ENCODE measurements at regions not wholly inside any gene's neighbourhood (a gene's known extent, or its start where the extent isn't known, plus 50 kb on each side); places are given as distances from the start of the nearest gene placed in this dataset.

- DNase-seq = no peak
These were observed 79.8 kb downstream of the BARX1 start for GRCh38 chr9:93875330-93875729.

GRCh38 chr9:93874242-93874641 is 80.9 kb downstream of the BARX1 start:
- DNase-seq = no peak

GRCh38 chr9:93871286-93871685 is 83.9 kb downstream of the BARX1 start:
- no peak for DNase-seq

DNA sequence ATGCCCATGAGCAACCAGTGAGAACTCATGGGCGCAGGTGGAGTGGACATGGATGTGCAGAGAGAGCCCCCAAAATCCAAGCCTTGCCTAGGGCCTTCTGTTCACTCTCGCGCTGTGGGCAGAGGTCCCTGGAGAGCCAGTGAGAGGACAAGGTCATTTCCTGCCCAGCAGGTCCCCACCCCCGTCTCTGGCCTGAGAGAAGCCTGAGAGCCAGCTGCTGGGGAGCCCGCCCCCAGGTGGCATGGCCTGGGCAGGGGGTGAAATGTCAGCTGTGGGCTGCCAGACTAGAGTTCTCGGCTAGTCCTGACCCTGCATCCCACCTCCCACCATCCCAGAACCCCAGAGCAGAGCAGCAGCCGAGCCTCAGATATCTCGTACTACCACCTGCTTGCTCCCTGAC is 85.3 kb downstream of the BARX1 start:
- DNase-seq = no peak

- no peak for DNase-seq
These were observed 86.1 kb downstream of the BARX1 start for GRCh38 chr9:93869088-93869487.

GRCh38 chr9:93865716-93866115 is 89.4 kb downstream of the BARX1 start:
- DNase-seq = no peak

GRCh38 chr9:93865245-93865644 is 89.9 kb downstream of the BARX1 start:
- DNase-seq = no peak

DNA sequence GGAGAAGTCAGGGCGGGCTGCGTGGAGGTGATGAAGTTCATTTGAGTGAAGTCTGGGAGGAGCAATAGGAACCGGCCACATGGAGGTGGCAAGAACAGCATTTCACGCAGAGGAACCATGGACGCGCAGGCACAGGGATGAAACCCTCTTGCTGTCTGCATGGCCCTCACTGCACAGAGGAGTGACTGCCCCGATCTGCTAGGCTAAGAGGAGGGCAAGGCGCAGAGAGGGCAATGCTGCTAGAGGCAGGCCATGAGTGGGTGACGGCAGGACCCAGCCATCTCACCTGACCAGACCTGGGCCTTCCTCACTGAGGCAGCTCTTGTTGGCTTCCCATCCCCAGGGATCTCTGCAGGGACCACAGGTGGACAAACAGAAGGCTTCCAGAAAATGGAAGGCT is 90.3 kb downstream of the BARX1 start:
- no peak for DNase-seq

DNA sequence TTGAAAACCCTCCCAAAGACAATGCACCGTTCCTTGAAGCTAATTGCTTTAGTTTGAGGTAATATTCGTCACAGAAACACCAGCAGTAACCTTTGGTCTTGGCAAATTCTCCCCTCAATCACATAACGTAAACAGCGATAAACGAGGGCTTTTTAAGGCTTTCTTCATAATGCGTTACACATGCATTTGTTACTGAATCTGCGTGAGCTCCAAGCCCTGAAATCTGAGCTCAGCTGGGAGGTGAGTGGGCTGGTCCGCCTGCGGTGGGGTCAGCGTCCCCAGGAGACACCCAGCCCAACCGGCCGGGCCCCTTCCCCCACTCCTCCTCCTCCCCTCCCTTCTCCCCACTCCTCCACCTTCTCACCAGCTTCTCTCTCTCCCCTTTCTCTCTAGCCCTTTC is 91.1 kb downstream of the BARX1 start:
- DNase-seq = no peak

GRCh38 chr9:93862877-93863545 is 92.1 kb downstream of the BARX1 start:
- no peak for DNase-seq

DNA sequence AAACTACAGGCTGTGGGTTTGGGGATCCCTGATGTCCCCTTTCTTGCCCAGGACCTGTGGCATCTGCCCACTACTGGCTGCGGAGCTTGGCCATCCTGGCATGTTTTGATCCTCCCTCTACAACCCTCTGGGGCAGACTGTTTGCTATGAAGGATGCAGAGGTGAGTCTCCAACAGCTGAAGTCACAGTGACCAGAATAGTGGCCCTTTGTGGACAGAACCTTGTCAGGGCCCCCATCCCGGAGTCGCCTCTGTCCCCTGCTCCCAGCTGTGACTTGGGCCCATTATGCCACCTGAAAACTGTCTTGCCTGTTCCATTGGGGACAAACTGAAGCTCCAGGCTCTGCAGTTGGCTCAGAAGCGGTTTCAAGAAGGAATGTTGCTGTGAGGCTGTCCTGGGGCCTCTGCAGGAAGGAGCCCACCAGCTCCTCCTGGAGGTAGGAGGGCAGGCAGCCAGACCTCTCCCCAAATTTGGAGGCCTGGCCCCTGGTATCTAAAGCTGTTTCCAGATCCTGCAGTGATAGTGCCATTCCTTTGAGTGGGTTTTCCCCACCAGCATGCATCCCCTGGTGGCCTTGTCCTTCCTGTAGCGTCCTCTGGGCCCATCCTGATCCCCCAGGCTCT is 93.3 kb downstream of the BARX1 start:
- no peak for DNase-seq

DNA sequence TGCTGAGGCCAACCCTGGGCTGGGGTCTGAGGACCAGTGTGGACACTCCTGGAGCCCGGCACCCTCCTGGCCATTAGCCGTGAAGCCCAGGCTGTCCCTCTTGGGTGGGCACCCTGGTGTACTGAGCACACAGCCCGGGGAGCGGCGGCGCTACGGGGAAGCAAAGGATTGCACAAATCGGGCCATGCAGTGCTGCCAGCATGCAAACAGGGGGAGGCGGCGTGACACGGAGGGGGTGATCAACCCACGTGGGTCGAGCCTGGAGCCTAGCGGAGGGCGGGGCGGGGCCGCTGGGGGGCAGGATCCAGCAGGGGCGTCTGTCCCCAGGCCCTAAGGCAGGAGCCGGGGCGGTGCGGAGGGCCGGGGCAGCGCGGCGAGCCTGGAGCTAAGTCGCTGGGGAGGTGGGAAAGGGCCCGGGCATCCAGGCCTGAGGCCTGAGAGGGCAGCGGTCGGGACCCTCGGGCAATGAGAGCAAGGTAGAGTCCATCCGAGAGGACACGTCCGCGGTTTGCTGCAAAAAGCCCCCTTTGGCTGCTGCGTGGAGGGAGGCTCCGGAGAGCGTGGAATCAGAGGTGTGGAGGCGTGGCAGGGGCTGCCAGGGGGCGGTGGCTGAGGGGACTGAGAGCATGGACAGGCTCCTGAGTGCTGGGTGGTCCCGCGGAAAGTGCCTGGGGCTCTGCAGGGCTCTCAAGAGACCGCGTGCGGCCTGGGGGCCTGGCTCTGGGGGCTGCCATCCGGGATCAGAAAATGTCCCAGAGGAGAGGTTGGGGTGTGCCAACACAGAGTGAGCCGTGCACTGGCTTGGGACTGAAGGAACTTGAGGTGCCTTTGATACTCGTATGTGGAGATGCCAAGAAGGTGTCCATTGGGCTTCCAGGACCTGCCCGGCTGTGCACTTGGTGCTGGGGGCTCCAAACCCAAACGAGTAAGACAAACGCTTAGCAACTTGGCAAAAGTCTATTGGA is 94.2 kb downstream of the BARX1 start:
- no peak for DNase-seq

DNA sequence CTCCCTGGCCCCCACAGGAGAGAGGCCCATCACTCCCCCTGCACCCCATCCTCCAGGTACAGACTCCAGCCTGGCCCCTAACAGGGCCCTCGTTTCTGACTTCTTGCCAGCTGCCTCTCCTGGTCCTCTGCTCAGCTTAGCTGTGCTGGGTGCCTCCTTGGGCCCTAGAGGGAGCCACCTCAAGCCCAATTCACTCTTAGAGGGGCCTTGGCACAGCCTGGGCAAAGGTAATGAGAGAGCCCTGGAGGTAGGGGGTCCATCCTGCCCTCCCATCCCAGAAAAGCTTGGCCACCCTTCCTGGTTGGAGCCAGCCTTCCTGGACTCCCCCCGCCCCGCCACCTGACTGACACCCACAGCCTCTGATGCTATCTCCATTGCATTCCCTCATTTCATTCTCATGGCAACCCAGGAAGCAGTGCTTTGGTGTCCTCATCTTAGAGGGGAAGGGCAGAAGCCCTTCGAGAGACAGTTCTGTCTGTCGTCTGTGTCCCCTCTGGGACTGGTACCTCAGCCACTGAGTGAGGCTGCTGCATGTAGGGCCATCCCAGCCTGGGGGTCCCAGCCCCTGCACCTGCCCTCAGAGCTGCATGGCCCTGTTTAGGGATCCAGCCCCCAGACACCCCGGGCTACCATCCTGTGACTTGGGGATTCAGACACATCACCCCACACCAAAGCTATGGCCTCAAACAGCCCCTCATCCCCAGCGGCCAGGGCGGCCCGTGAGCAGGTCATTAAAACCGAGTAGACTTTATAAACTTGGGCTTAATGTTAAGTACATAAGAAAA is 95.5 kb downstream of the BARX1 start:
- DNase-seq = no peak

DNA sequence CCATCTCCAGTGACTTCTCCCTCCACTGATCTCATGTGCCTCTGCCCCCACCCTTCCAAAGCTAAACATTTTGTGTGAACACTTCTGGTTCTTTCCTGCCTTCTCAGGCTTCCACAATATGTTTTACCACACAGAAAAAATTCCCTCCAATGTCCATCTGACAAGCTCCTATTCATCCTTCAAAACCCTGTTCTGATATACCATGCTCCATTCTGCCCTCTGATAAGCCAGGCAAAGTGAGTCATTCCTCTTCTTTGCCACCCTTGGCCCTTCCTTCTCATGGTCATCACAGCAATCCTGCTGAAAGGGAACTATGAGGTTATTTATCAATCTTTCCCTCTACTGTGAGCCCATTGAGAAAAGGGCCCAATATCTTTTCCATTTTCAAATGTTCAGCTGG is 97.6 kb downstream of the BARX1 start:
- no peak for DNase-seq

- DNase-seq = no peak
These were observed 102.4 kb downstream of the BARX1 start for GRCh38 chr9:93852728-93853127.

DNA sequence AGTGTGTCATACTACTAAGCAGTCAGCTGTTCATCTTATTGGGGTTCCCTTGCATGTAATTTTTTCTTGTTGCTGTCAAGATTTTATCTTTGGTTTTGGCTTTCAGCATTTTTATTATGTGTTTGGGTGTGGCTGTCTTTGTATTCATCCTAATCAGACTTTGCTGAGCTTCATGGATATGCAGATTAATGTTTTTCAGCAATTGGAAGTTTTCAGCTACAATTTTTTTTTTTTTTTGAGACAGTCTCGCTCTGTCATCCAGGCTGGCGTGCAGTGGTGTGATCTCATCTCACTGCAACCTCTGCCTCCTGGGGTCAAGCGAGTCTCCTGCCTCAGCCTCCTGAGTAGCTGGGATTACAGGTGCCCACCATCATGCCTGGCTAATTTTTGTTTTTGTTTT is 108.8 kb downstream of the BARX1 start:
- DNase-seq = no peak

GRCh38 chr9:93843396-93843795 is 111.8 kb downstream of the BARX1 start:
- no peak for DNase-seq

GRCh38 chr9:93830606-93831005 is 124.5 kb downstream of the BARX1 start:
- no peak for DNase-seq

DNA sequence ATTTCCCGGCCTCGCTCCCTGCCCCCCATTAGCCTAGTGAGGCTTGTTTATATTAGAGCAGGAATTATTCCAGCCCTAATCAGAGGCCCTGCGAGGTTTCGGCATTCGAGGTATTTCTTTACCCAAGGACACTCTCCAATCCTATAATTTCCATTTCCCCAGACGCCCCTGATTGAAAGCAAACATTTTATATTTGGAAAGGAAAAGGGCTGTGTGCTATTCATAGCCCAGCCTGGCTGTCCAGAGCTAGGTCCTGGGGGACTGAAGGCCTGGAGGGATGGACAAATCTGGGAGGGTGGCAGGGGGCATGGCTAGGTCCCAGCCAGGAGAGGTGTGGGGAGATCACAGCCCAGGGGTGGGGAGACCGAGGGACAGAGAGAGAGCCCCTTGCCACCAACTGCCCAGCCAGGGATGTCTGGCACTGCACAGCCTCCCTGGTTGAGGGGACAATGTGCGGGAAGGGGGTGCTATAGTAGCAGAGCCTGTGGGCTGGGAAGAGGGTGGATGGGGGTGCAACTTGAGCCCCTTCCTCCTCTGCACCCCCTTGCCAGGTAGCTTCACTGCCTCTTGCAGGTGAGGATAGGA is 125.1 kb downstream of the BARX1 start:
- DNase-seq = no peak

DNA sequence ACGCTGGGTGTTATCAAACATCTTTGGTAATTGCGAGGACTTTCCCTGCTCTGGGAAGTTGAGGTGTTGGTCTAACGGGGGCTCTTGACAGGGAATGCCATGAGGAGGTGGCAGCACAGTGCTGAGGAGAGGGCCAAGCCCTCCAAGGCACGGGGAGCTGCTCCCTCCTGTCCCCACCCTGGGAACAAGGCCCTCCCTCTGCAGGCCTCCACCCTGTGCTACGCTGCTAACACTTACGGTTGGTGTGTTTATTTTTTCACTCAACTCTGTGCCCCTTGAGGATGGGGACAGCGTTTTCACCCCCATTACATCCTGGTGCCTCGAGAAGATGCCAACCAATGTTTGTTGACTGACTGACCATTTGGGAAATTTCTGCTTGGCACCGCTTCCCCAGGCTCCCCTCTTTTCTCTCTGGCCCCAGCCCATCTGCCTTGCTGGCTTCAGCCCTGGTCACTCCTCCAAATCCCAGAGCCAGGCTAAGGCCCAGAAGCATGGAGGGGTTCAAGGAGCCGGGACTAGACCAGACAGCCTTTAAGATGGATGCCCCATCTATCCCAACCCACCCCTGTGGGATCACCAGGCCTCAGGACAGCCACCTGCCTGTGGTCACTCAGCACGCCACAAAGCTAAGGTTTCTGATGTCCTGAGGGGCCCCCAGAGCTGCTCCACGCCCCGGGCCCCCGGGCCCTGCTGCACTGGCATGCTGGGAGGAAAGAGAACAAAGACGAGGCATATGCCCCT is 125.7 kb downstream of the BARX1 start:
- no peak for DNase-seq

GRCh38 chr9:93828331-93829097 is 126.6 kb downstream of the BARX1 start:
- DNase-seq = no peak
